ENCODE measurements at regions not wholly inside any gene's neighbourhood (a gene's known extent, or its start where the extent isn't known, plus 50 kb on each side); places are given as distances from the start of the nearest gene placed in this dataset.

DNA sequence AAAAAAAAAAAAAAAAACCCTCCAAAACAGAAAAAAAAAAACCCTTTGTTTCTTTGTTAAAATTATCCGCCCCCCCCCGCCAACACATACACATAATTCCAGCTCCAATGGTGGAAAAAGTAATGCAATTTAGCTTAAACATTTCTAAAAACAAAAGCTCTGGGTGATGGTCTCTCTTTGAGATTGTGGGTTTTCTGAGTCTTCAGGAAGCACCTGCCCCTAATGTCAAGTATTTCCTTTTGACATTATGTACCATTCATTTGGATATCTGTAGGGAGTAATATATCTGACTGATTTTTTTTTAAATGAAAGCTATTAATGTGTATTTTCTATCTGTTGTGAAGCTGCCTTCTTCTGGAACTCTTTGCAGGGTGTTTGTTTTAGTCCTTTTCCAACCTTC is 389.7 kb downstream of the TAF11L14 start:
- Histone ChIP-seq H3K36me3 (replicated peaks) (no peaks in the 10 kb centered on the region), H3K27ac (no peak overlapping the region), H3K4me3 (ENCODE audit: low read depth, low read length) (no peak overlapping the region), H3K27me3 (replicated peaks) (no peaks in the 10 kb centered on the region)
- TF ChIP-seq, protein P1, sequence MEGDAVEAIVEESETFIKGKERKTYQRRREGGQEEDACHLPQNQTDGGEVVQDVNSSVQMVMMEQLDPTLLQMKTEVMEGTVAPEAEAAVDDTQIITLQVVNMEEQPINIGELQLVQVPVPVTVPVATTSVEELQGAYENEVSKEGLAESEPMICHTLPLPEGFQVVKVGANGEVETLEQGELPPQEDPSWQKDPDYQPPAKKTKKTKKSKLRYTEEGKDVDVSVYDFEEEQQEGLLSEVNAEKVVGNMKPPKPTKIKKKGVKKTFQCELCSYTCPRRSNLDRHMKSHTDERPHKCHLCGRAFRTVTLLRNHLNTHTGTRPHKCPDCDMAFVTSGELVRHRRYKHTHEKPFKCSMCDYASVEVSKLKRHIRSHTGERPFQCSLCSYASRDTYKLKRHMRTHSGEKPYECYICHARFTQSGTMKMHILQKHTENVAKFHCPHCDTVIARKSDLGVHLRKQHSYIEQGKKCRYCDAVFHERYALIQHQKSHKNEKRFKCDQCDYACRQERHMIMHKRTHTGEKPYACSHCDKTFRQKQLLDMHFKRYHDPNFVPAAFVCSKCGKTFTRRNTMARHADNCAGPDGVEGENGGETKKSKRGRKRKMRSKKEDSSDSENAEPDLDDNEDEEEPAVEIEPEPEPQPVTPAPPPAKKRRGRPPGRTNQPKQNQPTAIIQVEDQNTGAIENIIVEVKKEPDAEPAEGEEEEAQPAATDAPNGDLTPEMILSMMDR (IDR thresholded peaks at IDR 0.05; ENCODE audit: low read depth, low read length, missing control alignments) = no peak
- in situ Hi-C loops (cut with HindIII; ENCODE audit: low pct_ligation_motif_present, low sequenced_read_pairs) = no loop called here
- DNase-seq = no peak

DNA sequence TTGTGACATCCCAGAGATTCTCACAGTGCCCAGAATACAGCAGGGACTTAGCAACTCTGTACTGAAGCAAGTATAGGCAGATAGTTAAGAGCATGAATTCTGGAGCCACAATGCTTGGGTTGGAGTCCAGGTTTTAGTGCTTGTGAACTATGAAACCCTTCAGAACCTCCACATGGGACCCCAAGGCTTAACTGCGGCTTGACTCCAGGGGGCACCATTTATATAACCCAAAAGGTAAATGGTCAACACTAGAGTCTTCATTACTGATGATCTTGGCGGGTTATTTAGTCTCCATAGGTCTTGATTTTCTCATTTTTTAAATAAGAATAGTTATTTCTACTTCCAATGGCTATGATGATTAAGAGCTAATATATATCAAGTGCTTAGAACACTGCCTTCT is 390.3 kb downstream of the TAF11L14 start:
- H3K27me3 ChIP-seq (replicated peaks) = no peaks in the 10 kb centered on the region
- no peak for DNase-seq
- TF ChIP-seq, protein P1 (IDR thresholded peaks at IDR 0.05; ENCODE audit: low read depth, low read length, missing control alignments) = no peak
- in situ Hi-C loops (cut with HindIII; ENCODE audit: low pct_ligation_motif_present, low sequenced_read_pairs) = no loop called here
- no peak overlapping the region for H3K27ac ChIP-seq
- no peaks in the 10 kb centered on the region for H3K36me3 ChIP-seq (replicated peaks)
- H3K4me3 ChIP-seq (ENCODE audit: low read depth, low read length) = no peak overlapping the region

DNA sequence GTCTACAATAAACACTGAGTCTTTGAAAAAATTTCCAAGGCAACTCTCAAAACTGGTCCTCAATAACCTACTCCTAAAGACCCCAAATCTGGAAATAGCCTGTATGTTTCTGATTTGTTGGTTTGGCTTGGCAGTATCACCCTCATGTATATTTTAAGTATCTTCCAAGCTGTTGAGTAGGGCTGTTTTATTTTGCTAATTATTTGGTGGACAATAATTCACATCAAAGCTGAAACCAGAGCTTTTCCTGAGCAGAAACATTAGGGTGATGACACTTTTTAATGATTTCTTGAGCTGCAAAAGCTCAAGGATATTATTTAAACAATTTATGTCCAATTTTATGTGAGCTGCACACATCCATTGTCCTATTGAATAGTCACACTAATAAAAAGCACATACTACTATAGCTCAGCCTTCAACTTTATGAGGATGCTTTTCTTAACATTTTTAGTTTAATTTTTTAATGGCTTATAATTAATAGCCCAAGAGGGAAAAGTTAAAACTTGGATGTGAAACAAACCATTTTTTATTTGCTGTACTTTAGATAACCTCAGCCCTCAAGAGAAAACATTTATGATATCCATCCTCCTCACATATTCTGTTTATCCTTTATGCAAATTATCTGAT is 393.1 kb downstream of the TAF11L14 start:
- Histone ChIP-seq H3K36me3 (replicated peaks) (no peaks in the 10 kb centered on the region), H3K27me3 (replicated peaks) (no peaks in the 10 kb centered on the region), H3K27ac (no peak overlapping the region), H3K4me3 (ENCODE audit: low read depth, low read length) (no peak overlapping the region)
- DNase-seq = no peak
- in situ Hi-C loops (cut with HindIII; ENCODE audit: low pct_ligation_motif_present, low sequenced_read_pairs) = no loop called here
- TF ChIP-seq, protein P1 (IDR thresholded peaks at IDR 0.05; ENCODE audit: low read depth, low read length, missing control alignments) = no peak

DNA sequence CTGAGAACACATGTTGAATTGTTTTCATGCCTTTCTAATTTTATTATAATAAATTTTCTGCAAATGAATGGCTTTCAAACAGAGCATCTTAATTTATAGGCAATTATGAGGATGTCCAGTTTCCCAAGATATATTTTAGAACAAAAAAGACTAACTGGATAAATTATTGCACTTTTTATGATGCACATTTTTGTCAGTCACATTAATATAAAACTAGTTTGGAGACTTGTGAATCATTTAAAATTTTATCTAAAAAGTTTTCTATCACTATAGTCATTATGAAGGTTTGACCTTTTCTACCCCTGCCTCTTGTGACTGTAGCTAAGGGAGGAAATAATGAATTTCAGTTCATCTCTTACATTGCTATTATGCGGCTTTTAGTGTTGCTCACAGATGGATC is 393.8 kb downstream of the TAF11L14 start:
- no peak overlapping the region for H3K4me3 ChIP-seq (ENCODE audit: low read depth, low read length)
- H3K27ac ChIP-seq = no peak overlapping the region
- DNase-seq = no peak
- H3K27me3 ChIP-seq (replicated peaks) = no peaks in the 10 kb centered on the region
- H3K36me3 ChIP-seq (replicated peaks) = no peaks in the 10 kb centered on the region
- in situ Hi-C loops (cut with HindIII; ENCODE audit: low pct_ligation_motif_present, low sequenced_read_pairs) = no loop called here
- TF ChIP-seq, protein P1 (IDR thresholded peaks at IDR 0.05; ENCODE audit: low read depth, low read length, missing control alignments) = no peak

DNA sequence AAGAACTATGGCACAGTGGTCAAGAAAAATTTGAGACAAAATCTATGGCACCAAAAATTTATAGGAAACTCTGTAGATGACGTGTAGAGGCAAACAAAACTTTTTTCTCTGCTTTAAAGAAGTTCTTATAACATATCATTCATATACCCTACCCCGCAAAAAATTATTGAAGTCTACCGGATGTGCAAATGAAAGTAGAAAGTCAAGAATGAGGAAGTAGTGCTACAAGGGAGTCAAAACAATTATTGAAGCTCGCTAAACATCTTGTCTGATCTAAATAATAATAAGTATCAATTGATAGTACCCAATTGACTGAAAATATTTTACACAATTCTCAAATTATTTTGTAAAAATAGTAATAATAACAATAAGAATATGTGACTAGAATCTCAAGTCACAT is 398.5 kb downstream of the TAF11L14 start:
- TF ChIP-seq, protein P1 (IDR thresholded peaks at IDR 0.05; ENCODE audit: low read depth, low read length, missing control alignments) = no peak
- DNase-seq = no peak
- no peak overlapping the region for H3K4me3 ChIP-seq (ENCODE audit: low read depth, low read length)
- in situ Hi-C loops (cut with HindIII; ENCODE audit: low pct_ligation_motif_present, low sequenced_read_pairs) = no loop called here
- H3K36me3 ChIP-seq (replicated peaks) = no peaks in the 10 kb centered on the region
- H3K27ac ChIP-seq = no peak overlapping the region
- H3K27me3 ChIP-seq (replicated peaks) = no peaks in the 10 kb centered on the region

DNA sequence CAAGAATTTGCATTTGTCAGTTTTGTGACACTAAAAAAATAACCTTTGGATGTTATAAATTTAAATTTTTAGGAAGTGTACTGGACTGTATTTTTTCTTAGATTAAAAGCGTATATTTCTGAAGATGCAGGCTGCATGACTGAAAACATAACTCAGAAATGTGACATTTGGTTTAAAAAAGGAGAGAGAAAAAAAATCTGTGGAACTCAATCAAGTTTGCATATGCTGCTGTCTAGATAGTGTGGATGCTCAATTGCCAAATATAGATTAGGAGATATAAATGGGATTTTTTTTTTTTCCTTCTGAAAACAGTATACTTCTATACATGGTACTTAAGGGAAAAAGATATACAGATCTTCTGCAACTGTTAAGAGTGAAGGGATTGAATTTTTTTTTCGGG is 402.3 kb downstream of the TAF11L14 start:
- Histone ChIP-seq H3K36me3 (replicated peaks) (no peaks in the 10 kb centered on the region), H3K27ac (no peak overlapping the region), H3K27me3 (replicated peaks) (no peaks in the 10 kb centered on the region), H3K4me3 (ENCODE audit: low read depth, low read length) (no peak overlapping the region)
- TF ChIP-seq, protein P1 (IDR thresholded peaks at IDR 0.05; ENCODE audit: low read depth, low read length, missing control alignments) = no peak
- DNase-seq = no peak
- in situ Hi-C loops (cut with HindIII; ENCODE audit: low pct_ligation_motif_present, low sequenced_read_pairs) = no loop called here
